GM13976 (cell line): ENCODE measurements at regions not wholly inside any gene's neighbourhood (a gene's known extent, or its start where the extent isn't known, plus 50 kb on each side); places are given as distances from the start of the nearest gene placed in this dataset.

Experiments
- DNase-seq: peaks from one replicate; pipeline ENCODE4 v3.0.0; 2012; ENCODE audit warnings: low spot score
- in situ Hi-C: fragments of 300-500 bp; cut with MboI; formaldehyde crosslinking; loops from one replicate; pipeline ENCODE4 v1.12.0; 2022; ENCODE audit warnings: low sequenced_read_pairs, mixed read lengths, inconsistent platforms; ENCODE audit not compliant: unreplicated experiment
- TF ChIP-seq, protein P1 (sequence below): IDR thresholded peaks from 2 replicates; pipeline ENCODE4 v1.5.1; 2012; ENCODE audit warnings: borderline replicate concordance, mild to moderate bottlenecking; ENCODE audit not compliant: insufficient read depth; ENCODE audit errors: extremely low read depth, missing control alignments, control extremely low read depth

DNA sequence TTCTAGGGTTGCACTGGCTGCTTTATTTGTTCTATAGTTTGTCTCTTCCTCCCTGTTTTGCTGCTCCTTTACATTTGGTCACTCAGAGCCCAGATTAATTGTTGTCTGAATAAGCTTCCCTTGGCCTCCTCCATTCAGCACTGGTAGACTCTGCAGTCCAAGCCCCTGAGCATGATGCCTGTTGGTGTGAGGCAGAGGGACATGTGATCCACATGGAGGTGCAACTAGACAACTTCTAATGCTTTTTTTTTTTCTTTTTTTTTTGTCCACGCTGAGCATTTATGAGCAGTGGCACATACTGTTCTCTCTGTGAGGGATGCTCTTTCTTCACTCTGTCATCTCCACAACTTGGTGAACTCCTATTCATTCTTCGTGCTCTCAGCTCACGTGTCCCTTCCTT is 167.3 kb upstream of the TBC1D5 start:
- TF ChIP-seq, protein P1, sequence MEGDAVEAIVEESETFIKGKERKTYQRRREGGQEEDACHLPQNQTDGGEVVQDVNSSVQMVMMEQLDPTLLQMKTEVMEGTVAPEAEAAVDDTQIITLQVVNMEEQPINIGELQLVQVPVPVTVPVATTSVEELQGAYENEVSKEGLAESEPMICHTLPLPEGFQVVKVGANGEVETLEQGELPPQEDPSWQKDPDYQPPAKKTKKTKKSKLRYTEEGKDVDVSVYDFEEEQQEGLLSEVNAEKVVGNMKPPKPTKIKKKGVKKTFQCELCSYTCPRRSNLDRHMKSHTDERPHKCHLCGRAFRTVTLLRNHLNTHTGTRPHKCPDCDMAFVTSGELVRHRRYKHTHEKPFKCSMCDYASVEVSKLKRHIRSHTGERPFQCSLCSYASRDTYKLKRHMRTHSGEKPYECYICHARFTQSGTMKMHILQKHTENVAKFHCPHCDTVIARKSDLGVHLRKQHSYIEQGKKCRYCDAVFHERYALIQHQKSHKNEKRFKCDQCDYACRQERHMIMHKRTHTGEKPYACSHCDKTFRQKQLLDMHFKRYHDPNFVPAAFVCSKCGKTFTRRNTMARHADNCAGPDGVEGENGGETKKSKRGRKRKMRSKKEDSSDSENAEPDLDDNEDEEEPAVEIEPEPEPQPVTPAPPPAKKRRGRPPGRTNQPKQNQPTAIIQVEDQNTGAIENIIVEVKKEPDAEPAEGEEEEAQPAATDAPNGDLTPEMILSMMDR, result no peak
- in situ Hi-C loops, result no loop called here
- DNase-seq, result no peak

DNA sequence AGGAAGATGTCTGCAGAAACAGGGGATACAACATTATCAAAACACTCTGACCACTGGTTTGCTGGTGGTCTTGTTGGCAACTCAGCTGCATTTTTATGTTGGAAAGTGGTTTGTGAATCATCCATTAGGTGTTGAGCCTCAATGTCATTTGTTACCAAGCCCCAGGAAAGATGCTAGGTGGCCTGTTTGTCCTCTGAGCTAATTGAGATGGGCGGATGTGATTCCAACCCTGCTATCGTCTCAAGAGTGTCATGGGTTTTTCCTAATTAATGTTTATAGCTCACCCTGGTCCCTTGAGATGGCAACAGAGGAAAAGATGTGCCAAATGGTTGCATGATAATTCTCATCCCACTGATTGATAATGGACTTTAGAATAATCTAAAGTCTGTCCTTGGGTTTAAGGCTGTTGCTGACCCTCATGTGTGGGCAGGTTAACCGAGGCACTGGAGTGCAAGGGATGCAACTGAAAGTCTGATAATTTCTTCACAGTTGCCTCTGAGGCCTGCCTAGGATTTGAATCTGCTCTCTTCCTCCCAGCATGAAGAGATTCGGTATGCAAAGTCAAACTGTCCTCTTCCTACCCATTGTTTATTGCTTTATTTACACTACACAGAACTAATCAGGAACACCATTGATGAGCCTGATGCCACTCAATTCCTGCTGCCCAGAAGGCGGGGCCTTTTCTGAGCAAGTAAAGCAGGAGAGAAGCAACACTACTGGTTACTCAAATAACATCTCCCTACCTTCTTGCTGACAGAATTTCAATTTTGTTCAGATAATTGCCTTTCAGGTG is 166.2 kb upstream of the TBC1D5 start:
- DNase-seq, result no peak
- in situ Hi-C loops, result no loop called here
- TF ChIP-seq, protein P1, result no peak

DNA sequence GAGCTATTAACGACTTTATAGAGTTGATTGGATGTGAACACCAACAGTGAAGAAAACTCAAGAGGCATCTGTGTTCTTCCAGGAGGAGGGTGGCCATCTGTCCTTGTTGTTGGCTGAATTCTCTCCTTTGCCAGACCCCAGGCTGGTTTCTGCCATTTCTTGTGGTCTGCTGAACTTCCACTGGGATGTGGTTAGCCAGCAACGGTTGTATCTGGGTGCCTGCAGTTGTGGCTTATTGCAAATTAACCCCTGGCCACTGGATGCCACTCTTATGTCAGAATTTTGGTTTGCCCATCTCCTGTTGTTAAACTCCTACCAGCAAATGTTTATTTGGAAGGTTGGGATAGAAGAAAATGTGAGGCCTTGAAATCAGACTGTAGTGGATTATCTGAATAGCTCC is 163.6 kb upstream of the TBC1D5 start:
- in situ Hi-C loops, result no loop called here
- no peak for DNase-seq
- TF ChIP-seq, protein P1, result no peak

DNA sequence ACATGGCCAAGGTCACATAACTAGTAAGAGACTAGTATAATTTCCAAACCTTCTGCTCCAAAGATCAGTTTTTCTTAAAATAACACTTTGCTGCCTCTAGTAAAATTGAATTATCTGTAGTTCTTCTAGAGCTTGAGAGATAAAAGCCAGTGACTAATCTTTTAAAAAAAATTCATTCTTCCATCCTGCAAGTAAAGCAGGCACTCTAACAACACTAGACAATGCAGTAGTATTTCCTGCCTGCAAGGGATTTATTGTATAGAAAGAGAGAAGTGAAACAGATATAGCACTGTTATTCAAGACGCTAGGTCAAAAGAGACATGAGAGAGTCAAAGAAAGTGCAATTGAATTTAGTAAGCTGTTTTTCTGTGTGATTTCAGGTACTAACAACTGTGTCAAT is 159.5 kb upstream of the TBC1D5 start:
- in situ Hi-C loops, result no loop called here
- peak; percentile 26 for DNase-seq
- TF ChIP-seq, protein P1, result no peak

DNA sequence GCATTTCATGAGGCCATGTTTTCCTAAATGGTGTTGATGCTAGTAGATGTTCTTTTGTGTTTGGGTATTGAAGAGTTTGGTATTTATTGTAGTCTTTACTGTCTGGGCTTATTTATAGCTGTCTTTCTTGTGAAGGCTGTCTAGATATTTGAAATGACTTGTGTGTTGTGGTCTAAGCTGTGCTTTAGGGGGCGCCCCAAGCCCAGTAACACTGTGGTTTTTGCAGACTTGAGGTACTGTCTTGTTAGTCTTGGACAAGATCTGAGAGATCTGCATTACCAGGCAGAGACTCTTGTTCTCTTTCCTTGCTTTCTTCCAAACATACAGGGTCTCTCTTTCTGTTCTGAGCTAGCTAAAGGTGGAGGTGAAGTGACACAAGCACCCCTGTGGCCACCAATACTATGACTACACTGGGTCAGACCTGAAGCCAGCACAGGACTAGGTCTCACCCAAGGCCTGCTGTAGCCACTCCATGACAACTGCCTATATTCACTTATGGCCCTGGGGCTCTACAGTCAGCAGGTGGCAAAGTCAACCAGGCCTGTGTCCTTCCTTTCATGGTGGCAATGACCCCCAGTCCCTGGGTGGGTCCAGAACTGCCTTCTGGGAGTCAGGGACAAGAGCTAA is 152.1 kb upstream of the TBC1D5 start:
- no peak for DNase-seq
- TF ChIP-seq, protein P1, result peak; percentile 37
- in situ Hi-C loops, result no loop called here

DNA sequence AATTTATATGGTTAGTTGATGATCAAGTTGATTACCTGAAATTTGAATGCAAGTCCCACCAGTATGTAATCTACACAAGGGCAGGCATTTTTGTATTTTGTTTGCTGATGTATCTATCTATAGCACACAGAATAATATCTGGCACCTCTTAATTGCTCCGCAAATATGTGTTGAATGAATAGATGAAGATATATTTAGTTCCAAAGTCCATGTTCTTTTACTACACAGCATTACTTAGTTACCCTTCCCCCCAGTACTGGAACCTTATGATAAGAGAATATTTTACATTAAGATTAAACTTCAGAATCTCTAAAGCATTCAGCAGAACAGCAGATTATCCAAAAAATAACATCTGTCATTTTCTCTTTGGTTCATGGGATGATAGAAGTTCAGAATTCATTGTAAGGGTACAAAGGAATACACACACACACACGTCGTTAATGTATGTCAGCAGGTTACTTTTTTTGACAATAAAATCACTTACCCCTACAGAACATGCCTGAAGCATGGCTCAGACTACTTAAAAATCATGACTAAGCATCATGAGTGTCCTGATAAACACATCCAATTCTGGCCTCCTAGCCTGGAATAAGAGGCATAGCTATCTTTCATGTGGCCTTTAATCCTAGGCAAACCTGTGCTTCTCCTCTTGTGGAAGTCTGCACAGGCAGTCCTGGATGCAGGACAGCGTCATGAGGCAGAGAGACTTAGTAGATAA is 148.9 kb upstream of the TBC1D5 start:
- DNase-seq, result no peak
- in situ Hi-C loops, result no loop called here
- TF ChIP-seq, protein P1, result no peak
